ENCODE measurements at regions not wholly inside any gene's neighbourhood (a gene's known extent, or its start where the extent isn't known, plus 50 kb on each side); places are given as distances from the start of the nearest gene placed in this dataset.

- peak; percentile 65 for TF ChIP-seq FOSL2 (CRISPR knock-in tag; IDR thresholded peaks at IDR 0.05)
- TF ChIP-seq HNRNPL (IDR thresholded peaks at IDR 0.05; ENCODE audit: low read depth, low read length): no peak
- no peak for TF ChIP-seq U2AF1 (optimal IDR thresholded peaks at IDR 0.05; ENCODE audit: low read depth, low read length)
- TF ChIP-seq SOX5 (CRISPR knock-in tag; IDR thresholded peaks at IDR 0.05; ENCODE audit: borderline replicate concordance): peak; percentile 68; the same call in 1 of the 2 replicates
- peak; percentile 15; the same call in 1 of the 2 replicates for TF ChIP-seq ONECUT2 (CRISPR knock-in tag; IDR thresholded peaks at IDR 0.05)
- TF ChIP-seq ARID3A (IDR thresholded peaks at IDR 0.05; ENCODE audit: low read depth, low read length): no peak
- peak; percentile 68; the same call in 1 of the 2 replicates for TF ChIP-seq ZNF614 (CRISPR knock-in tag; IDR thresholded peaks at IDR 0.05; ENCODE audit: borderline replicate concordance)
- no peak for TF ChIP-seq KLF13 (CRISPR knock-in tag; IDR thresholded peaks at IDR 0.05)
- TF ChIP-seq PPARG (CRISPR knock-in tag; conservative IDR thresholded peaks at IDR 0.05): peak; percentile 23; the same call in 1 of the 2 replicates
- peak; percentile 87 for TF ChIP-seq ARID5B (CRISPR knock-in tag; IDR thresholded peaks at IDR 0.05)
- TF ChIP-seq HMGA1 (CRISPR knock-in tag; conservative IDR thresholded peaks at IDR 0.05): no peak
- TF ChIP-seq MTF2 (CRISPR knock-in tag; IDR thresholded peaks at IDR 0.05; ENCODE audit: borderline replicate concordance): no peak
- TF ChIP-seq ZNF7 (CRISPR knock-in tag; IDR thresholded peaks at IDR 0.05): no peak
- TF ChIP-seq MIER2 (CRISPR knock-in tag; IDR thresholded peaks at IDR 0.05): peak; percentile 45; the same call in 1 of the 2 replicates
- TF ChIP-seq ZFP1 (CRISPR knock-in tag; IDR thresholded peaks at IDR 0.05): 0 out of 2 replicates have a peak, but pooled peaks have one; percentile 38
- TF ChIP-seq, protein P1, sequence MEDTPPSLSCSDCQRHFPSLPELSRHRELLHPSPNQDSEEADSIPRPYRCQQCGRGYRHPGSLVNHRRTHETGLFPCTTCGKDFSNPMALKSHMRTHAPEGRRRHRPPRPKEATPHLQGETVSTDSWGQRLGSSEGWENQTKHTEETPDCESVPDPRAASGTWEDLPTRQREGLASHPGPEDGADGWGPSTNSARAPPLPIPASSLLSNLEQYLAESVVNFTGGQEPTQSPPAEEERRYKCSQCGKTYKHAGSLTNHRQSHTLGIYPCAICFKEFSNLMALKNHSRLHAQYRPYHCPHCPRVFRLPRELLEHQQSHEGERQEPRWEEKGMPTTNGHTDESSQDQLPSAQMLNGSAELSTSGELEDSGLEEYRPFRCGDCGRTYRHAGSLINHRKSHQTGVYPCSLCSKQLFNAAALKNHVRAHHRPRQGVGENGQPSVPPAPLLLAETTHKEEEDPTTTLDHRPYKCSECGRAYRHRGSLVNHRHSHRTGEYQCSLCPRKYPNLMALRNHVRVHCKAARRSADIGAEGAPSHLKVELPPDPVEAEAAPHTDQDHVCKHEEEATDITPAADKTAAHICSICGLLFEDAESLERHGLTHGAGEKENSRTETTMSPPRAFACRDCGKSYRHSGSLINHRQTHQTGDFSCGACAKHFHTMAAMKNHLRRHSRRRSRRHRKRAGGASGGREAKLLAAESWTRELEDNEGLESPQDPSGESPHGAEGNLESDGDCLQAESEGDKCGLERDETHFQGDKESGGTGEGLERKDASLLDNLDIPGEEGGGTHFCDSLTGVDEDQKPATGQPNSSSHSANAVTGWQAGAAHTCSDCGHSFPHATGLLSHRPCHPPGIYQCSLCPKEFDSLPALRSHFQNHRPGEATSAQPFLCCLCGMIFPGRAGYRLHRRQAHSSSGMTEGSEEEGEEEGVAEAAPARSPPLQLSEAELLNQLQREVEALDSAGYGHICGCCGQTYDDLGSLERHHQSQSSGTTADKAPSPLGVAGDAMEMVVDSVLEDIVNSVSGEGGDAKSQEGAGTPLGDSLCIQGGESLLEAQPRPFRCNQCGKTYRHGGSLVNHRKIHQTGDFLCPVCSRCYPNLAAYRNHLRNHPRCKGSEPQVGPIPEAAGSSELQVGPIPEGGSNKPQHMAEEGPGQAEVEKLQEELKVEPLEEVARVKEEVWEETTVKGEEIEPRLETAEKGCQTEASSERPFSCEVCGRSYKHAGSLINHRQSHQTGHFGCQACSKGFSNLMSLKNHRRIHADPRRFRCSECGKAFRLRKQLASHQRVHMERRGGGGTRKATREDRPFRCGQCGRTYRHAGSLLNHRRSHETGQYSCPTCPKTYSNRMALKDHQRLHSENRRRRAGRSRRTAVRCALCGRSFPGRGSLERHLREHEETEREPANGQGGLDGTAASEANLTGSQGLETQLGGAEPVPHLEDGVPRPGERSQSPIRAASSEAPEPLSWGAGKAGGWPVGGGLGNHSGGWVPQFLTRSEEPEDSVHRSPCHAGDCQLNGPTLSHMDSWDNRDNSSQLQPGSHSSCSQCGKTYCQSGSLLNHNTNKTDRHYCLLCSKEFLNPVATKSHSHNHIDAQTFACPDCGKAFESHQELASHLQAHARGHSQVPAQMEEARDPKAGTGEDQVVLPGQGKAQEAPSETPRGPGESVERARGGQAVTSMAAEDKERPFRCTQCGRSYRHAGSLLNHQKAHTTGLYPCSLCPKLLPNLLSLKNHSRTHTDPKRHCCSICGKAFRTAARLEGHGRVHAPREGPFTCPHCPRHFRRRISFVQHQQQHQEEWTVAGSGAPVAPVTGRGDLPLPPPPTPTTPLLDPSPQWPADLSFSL (CRISPR knock-in tag; IDR thresholded peaks at IDR 0.05): no peak
- TF ChIP-seq RELA (CRISPR knock-in tag; IDR thresholded peaks at IDR 0.05): no peak
These were observed 67.0 kb downstream of the XCL2 start (continued) for GRCh38 chr1:168476588-168477385.
